Ovary (tissue), 3 donors: ENCODE measurements at regions not wholly inside any gene's neighbourhood (a gene's known extent, or its start where the extent isn't known, plus 50 kb on each side); places are given as distances from the start of the nearest gene placed in this dataset.

ENCODE experiments used
- POLR2A ChIP-seq: fragments of 450-650 bp; IDR thresholded peaks from one replicate; pipeline ENCODE4 v1.6.1; 2017; ENCODE audit warnings: antibody characterized with exemption, mild to moderate bottlenecking, moderate library complexity
- TF ChIP-seq, protein P1 (sequence below), 3 donors: fragments of 450-650 bp in 2 of 3; fragments of 200-600 bp in 1 of 3; IDR thresholded peaks; one replicate each; pipeline versions ENCODE4 v1.5.1 to v1.8.0; 2016 to 2022; ENCODE audit warnings: antibody characterized with exemption in 3 of 3, mild to moderate bottlenecking in 1 of 3
- donor health status: DM: no; HTN: no; CAD: no.

GRCh38 chr2:239612133-239612532, 211.3 kb upstream of the HDAC4 start:
- TF ChIP-seq, protein P1, sequence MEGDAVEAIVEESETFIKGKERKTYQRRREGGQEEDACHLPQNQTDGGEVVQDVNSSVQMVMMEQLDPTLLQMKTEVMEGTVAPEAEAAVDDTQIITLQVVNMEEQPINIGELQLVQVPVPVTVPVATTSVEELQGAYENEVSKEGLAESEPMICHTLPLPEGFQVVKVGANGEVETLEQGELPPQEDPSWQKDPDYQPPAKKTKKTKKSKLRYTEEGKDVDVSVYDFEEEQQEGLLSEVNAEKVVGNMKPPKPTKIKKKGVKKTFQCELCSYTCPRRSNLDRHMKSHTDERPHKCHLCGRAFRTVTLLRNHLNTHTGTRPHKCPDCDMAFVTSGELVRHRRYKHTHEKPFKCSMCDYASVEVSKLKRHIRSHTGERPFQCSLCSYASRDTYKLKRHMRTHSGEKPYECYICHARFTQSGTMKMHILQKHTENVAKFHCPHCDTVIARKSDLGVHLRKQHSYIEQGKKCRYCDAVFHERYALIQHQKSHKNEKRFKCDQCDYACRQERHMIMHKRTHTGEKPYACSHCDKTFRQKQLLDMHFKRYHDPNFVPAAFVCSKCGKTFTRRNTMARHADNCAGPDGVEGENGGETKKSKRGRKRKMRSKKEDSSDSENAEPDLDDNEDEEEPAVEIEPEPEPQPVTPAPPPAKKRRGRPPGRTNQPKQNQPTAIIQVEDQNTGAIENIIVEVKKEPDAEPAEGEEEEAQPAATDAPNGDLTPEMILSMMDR (IDR thresholded peaks at IDR 0.05): no peak
- no peak for TF ChIP-seq POLR2A
